ENCODE measurements at regions not wholly inside any gene's neighbourhood (a gene's known extent, or its start where the extent isn't known, plus 50 kb on each side); places are given as distances from the start of the nearest gene placed in this dataset.

DNA sequence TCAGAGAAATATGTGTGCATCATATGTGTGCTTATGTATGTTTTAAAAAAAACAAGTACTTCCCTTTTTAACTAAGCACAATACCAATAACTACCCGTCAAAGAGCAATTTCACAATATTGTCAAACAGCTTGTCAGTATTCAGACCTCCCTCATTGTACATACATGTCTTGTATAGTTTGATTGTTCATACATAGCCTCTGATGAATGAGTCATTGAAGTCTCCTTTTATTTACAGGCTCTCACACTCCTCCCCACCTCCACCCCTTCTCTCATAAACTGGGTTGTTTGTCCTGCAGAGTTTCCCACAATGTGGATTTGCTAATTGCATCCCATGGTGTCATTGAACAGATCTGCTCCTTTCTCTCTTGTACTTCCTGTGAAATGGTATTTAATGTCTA lies 132.8 kb upstream of the L3MBTL4 start:
- TF ChIP-seq, protein P1, sequence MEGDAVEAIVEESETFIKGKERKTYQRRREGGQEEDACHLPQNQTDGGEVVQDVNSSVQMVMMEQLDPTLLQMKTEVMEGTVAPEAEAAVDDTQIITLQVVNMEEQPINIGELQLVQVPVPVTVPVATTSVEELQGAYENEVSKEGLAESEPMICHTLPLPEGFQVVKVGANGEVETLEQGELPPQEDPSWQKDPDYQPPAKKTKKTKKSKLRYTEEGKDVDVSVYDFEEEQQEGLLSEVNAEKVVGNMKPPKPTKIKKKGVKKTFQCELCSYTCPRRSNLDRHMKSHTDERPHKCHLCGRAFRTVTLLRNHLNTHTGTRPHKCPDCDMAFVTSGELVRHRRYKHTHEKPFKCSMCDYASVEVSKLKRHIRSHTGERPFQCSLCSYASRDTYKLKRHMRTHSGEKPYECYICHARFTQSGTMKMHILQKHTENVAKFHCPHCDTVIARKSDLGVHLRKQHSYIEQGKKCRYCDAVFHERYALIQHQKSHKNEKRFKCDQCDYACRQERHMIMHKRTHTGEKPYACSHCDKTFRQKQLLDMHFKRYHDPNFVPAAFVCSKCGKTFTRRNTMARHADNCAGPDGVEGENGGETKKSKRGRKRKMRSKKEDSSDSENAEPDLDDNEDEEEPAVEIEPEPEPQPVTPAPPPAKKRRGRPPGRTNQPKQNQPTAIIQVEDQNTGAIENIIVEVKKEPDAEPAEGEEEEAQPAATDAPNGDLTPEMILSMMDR (IDR thresholded peaks at IDR 0.05; ENCODE audit: insufficient read depth, low read length, poor library complexity, severe bottlenecking), result no peak
- no peak for TF ChIP-seq EZH2phosphoT487 (conservative IDR thresholded peaks at IDR 0.05; ENCODE audit: low read length)

Measured in SU-DHL-6 (cell line).